Stimulated activated CD8-positive, alpha-beta memory T cell treated with anti-CD3 and anti-CD28 coated beads, Interleukin-12 subunit alpha, Interleukin-12 subunit beta, amount 100 ng/mL, for 24 hours (primary cell): ENCODE measurements at regions not wholly inside any gene's neighbourhood (a gene's known extent, or its start where the extent isn't known, plus 50 kb on each side); places are given as distances from the start of the nearest gene placed in this dataset.

Experiments
- DNase-seq: peaks from one replicate; pipeline ENCODE4 v3.0.0-alpha.2; 2020; ENCODE audit errors: extremely low read depth

DNA sequence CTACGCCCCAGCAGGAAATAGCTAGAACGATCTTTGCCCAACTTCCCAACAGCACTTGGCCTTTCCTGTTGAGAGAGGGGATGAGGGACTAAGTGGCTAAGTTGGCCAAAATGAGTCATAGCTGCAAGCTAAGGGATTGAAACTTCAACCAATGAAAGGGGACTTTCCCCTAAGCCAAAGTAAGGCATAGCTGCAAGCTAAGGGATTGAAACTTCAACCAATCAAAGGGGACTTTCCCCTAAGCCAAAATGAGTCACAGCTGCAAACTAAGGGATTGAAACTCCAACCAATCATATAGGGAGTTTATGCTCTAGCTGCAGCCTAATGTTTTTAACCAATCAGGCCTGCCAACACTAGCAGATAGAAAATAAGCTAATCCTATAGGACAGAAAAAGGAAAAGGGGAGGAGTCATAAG, 100.5 kb upstream of the SSTR1 start:
- DNase-seq: no peak

DNA sequence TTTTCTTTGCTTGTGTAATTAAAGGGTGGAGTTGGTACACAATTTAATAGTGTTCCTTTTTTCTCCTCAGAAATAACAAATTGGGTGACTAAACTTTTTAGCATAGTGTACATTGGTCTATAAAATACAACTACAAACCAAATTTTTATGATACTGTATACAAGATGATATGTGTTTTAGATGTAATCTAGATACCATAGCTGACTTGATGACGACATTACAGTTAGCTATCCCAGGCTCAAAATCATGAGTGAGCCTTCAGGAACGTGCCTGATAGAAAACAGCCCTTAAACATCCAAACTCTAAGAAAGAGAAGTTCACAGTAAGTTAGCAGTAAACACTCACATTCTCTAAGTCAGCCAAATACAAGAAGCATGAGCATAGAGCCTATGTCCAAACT, 99.0 kb upstream of the SSTR1 start:
- no peak for DNase-seq

- no peak for DNase-seq
Measured at GRCh38 chr14:38110258-38110657, 97.4 kb upstream of the SSTR1 start.

- DNase-seq: no peak
Measured at GRCh38 chr14:38111046-38111445, 96.7 kb upstream of the SSTR1 start.

DNA sequence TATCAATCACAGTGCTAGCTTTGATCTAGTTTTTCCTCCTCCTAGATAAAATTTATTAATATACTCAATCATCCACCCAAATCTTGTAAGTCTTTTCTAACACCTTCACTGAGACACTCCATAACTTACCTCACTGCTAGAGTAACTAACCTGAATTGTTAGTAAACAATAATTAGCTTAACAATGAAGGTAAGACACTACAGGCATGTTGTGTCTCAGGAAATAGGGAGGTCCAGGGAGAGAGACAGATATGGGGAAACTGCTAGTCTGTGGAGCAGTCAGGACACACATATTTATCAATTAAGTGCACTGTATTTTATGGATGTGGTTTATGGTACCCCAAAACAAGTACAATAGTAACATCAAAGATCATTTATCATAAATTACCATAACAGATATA, 94.2 kb upstream of the SSTR1 start:
- no peak for DNase-seq

DNA sequence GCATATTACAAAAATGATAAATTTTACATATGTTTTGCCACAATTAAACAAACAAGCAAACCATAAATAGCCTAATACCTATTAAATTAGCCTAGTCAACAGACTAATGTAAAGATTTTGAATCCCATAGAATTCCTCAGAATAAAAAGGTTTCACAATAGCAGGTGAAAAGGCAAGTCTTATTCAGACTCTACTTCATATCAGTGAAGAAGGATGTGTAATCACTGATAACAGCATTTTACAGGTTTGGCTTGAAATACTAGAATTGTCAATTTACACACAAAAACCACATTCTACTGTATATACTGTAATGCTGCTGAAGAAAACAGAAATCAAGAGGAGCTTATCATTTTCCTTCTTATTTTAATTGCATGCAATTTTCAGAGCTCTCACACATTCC, 90.8 kb upstream of the SSTR1 start:
- no peak for DNase-seq

- no peak for DNase-seq
Measured at GRCh38 chr14:38120109-38120508, 87.6 kb upstream of the SSTR1 start.

GRCh38 chr14:38121320-38122020, 86.2 kb upstream of the SSTR1 start:
- DNase-seq: no peak

- no peak for DNase-seq
Measured at GRCh38 chr14:38122241-38122640, 85.5 kb upstream of the SSTR1 start.

GRCh38 chr14:38124506-38124905, 83.2 kb upstream of the SSTR1 start:
- DNase-seq: no peak

- no peak for DNase-seq
Measured at GRCh38 chr14:38125481-38126037, 82.1 kb upstream of the SSTR1 start.

- DNase-seq: no peak
Measured at GRCh38 chr14:38127356-38127755, 80.3 kb upstream of the SSTR1 start.

GRCh38 chr14:38127784-38128183, 79.9 kb upstream of the SSTR1 start:
- DNase-seq: no peak

DNA sequence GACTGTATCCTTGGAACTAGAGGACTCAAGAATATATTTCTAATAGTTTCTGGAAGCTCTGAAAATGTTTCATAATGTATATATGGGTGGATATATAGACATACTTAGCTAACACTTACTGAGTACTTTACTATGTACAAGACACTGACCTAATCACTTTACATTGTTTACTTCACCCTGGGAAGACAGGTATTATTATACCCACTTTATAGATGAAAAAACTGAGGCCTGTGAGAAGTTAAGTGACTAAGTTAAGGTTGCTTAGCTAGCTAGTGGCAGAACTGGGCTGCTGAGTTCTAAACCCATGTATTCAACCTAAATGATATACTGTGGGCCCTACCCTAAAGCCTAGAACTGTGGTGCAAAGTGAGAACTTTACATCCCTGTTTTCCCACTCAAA, 79.1 kb upstream of the SSTR1 start:
- no peak for DNase-seq

- no peak for DNase-seq
Measured at GRCh38 chr14:38129192-38129591, 78.5 kb upstream of the SSTR1 start.

GRCh38 chr14:38129705-38130104, 78.0 kb upstream of the SSTR1 start:
- DNase-seq: no peak

- no peak for DNase-seq
Measured at GRCh38 chr14:38134416-38135030, 73.2 kb upstream of the SSTR1 start.

DNA sequence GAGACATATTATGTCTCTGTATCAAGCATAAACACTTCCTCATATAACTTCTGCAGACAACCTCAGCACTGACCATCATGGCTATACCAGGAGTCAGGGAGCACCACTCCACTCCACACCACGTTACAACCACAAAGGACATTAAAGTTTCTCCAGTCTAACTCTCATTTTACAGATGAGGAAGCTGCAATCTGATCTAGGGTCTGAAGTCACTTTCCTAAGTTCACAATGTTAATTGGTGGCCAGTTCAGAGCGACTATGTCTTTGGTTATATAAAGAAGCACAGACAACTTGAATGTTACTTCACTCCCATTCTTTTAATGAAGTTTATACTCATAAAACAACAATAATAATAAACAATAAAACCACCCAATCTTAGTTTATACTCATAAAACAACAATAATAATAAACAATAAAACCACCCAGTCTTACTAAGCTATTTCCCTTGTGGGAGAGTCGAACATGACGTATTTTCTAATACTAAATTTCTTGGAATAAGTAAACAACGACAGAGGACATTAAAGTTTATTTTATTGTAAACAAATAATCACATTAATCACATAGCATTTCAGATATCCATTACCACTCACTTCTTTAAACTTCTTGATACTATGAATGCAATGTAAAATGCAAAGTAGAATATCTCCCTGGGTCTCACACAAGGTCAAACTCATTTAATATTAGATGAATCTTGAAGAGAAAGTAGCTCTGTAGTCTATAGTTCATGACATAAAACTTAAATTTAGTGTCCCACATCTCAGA, 72.4 kb upstream of the SSTR1 start:
- DNase-seq: no peak

DNA sequence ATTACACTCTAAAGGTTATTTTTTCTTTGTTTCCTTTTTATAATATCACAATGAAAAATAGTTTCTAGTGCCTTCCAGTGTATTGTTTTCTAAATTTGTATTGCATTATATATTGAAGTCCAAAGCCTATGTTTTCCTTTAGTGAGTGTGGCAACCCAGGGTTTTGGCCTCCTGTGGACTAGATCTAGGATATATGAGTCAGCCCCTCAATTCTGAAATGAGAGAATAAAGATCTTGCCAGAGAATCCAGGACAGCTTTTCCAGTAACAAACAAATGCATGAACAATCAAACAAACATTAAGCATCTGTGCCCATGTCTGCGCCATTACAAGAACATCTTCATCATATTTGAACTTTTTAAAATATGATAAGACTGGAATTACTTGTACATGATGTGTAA, 70.7 kb upstream of the SSTR1 start:
- no peak for DNase-seq

DNA sequence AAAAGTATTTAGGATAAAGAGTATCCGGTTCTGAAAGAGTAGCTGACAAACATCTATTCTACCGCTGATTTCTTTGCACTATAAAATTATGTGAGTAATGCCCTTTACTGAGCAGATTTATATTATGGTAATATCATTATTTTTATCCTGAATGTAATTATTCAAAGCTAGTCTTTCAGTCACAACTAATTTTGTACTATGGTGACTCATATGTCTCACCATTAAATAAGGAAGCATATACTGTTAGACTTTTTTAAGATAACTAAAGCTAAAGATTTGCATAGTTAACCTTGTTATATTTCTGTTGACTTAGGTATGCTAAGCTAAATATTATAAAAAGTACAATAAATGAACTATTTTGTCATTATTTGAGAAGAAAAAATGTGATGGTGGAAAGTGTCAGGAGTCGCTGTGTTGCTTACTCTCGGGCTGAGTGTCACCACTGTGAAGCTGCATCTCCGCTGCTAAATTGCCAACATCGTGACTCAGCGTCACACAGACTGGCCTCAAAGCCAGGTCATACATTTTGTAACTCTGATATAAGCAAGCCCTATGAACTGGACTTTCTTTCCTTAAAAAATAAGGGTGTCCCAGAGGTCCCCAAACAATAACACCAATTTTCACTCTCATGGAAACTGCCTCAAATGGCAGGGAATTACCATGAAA, 69.1 kb upstream of the SSTR1 start:
- DNase-seq: no peak

DNA sequence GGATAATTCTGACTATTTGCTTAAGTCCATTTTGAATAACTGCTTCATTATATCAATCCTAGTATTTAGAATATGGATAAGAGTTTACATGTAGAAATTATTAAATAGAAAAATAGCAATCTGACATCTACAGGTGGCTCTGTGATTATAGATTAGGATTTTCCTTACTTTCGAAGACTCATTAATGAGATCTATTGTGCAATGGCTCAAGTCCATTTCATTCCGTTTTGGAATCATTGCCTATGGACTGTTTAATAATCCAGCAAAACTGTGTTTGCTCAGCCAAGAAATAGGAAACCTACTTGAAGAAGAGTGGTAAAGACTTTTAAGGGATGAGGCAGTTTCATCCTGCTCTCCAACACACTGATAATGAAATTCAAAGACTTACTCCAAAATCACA, 67.8 kb upstream of the SSTR1 start:
- no peak for DNase-seq

DNA sequence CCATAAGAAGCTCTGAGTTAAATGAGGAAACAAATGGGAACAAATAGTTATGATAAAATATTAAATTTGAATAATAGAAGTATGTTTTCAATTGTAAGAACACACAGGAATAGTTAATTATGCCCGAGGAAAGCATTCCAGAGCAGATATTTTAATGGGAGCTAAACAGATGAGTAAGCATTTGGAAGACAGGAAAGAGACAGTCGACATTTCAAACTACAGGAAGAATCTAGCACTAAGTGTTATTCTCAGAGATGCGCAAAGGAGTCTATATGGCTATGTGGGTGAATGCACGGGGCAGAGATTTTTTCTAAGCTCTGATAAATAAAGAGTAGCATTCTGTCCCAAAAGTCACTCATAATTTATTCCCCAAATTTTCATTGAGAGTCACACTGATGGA, 64.5 kb upstream of the SSTR1 start:
- DNase-seq: no peak
